HG03571 (cell line): ENCODE measurements at regions not wholly inside any gene's neighbourhood (a gene's known extent, or its start where the extent isn't known, plus 50 kb on each side); places are given as distances from the start of the nearest gene placed in this dataset.
"Not testable (repeated sequence)": the region's sequence is repeated elsewhere in the genome, so short reads cannot be mapped to it uniquely, and the experiment has no call there.

Source experiments
- ATAC-seq: cut with Tn5 transposase; IDR thresholded peaks from one replicate; pipeline ENCODE4 v1.9.1; 2021; ENCODE audit not compliant: unreplicated experiment

GRCh38 chr5:167296066-167296465 is 995.4 kb upstream of the WWC1 start:
- no peak for ATAC-seq

DNA sequence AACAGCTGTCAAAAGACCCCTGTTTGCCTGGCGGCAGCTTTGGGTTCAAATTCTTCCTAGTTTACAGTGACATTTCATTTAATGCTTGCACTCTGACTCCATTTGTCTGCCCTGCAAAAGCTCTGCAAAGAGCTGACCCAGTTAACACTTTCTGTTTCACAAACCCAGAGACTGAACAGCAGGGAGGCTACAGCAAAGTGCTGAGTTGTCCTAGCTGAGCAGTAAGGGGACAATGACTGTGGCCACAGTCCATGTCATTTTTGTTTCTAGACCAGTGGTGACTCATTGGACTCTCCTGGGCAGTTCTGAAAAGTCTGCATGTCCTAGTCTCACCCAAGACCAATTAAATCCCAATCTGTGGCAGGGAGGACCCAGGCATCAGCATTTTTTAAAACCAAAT is 994.8 kb upstream of the WWC1 start:
- ATAC-seq = no peak

GRCh38 chr5:167299861-167300260 is 991.6 kb upstream of the WWC1 start:
- not testable (repeated sequence) for ATAC-seq

GRCh38 chr5:167303582-167303981 is 987.9 kb upstream of the WWC1 start:
- ATAC-seq = no peak

DNA sequence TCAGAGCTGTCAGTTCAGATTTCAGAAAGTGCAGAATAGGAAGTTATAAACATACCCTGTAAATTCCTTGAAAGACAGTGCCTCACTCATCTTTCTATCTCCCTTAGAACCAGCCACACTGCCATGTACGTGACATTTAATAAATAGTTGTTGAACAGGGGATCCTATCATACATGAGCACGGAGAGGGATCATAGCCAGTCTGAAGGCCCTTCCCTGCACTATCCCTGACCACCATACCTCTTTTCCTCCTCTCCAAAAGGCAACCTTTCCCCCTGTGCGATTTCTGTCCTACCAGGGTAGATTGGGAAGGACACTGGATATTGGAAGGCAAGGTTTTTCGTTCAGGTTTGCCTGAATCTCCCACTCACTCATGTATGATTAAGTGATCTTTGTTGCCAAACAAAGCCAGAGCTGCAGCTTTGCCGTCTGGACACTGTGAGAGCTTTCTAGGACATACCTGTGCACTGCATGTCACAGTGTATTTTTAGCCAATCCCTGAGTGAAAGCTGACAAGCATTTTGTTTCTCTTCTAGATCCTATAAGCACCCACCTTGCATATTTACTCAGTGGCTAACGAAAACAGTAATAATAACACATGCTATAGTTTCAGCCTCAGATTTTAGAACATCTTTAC is 986.5 kb upstream of the WWC1 start:
- ATAC-seq = no peak

GRCh38 chr5:167305591-167306213 is 985.7 kb upstream of the WWC1 start:
- no peak for ATAC-seq

DNA sequence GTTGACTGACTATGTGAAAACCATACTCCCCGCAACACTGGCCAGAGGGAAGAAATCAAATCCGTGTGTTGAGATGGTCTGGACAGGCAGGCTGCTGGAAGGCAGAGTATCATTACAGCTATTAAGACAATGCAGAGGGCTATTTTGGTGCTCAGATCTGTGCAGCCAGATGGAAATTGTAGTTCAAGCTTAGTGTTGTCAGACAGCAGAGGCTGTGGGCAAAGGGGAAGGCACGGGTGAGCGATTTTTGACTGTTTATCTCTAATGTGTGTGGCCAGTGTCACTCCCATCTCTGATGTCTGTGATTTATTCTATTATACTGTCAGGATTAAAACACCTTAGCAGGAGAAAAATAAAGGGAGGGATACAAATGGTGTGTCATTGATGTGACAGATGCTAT is 984.4 kb upstream of the WWC1 start:
- ATAC-seq = no peak

DNA sequence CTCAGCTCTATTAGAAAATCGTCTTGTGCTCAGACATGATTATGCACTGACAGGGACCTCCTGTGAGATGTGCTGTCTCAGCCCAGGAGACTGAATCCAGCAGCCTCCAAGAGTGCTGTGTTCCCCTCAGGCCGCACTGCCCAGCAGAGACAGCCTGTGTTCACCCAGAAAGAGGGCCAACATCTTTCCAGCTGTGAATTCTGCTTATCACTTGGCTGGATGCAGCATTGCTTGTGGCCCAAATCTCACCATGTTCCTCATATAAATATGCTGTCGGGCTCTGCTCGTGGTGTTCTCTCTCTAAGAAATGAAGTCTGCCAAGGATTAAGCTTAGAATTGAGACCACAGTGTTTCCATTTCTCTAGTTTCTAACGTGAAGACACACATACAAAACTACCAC is 983.0 kb upstream of the WWC1 start:
- ATAC-seq = no peak

DNA sequence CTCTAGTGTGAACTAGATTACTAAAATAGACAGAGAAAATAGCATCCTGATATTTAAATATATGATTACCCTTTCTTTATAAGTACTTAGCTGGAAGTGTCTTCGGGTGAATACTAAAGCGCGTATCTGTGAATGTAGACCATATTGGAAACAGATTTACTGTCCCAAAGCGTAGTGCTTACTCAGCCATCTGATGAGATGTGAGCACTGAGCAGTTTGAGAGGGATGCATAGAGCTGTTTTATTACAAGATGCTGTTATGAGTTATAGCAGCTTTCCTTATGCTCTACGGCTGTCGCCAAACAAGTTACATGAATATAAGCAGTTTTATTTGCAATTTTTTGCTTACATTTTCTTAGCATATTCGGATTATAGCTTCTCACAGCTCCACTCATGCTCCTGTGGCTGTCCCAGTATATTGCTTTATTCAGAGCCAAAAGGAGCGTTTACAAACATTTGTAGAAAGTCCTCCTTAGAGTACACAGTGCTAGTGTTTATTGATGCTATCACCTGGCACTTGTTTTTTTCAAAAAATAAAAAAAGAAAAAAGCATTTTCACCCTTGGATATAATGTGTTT is 981.4 kb upstream of the WWC1 start:
- ATAC-seq = no peak

DNA sequence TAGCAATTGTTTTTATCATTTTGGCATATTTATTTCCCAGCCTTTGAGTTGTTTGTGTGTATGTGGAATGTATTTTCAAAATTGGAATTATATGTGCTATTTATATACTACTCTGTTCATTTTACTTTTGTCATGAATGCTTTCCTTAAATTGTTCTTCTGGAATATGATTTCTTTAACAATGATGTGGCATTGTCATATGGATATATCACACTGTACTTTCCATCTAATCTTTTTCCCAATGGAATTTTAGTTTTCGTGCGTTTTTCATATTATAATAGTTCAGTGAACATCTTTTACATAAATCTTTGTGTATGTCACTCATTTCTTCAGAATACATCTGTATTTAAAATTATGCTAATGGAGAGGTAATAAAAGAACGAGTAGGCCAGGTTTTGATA is 980.1 kb upstream of the WWC1 start:
- ATAC-seq = no peak

- no peak for ATAC-seq
Measured at GRCh38 chr5:167312225-167312624, 979.2 kb upstream of the WWC1 start.

DNA sequence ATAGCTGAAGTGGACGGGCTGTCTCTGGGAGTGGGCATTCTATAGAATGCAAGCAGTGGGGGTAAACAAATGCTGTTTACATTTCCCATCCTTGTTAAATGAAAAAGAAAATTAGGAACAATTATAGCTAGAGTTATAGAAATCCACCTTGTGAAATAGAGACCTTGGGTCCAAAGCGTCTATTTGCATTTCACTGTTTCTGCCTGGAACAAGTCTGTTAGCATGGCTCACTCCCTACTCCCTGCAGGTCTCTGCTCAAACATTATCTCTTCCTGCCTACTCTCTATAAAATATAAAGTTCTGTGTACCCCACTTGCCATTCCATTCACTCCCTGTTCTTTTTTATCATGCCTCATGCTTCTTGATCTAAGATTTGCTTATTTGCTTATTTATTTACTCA is 975.7 kb upstream of the WWC1 start:
- no peak for ATAC-seq

GRCh38 chr5:167317884-167318283 is 973.6 kb upstream of the WWC1 start:
- ATAC-seq = no peak

DNA sequence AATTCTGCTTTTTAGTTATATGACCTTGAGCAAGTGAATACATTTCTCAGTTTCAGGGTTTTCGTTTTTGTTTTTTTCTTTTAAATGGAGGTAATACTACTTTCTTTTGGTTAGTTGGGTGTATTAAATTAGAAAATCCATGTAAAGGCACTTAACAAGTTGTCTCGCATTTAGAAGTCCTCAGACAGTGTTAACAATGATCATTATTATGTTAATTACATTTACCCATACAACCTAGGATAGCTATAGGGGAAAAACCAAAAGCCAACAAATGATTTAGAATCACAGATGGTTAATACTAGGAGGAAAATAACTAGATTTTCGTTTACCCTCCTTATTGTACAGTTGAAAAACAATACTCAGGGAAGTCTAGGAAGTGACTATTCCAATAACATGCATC is 972.2 kb upstream of the WWC1 start:
- ATAC-seq = no peak

GRCh38 chr5:167320019-167320418 is 971.4 kb upstream of the WWC1 start:
- ATAC-seq = no peak

DNA sequence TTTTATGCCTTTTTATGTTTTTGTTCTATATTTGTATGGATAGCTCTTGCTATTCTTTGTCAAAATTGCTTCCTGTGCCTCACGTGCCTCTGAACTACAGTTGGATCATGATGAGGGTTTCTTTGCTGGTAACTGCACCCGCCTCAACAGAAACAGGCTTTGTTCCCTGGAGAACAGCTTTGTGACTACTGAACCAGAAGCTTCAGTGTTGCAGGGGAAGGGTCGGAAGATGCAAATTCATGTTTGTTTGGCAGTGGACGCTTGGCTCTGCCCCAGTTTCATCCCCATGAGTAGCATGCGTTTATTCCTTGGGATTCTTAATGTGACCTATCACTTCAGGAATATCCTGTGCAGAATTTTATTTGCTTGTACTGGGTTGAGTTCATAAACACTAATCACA is 959.1 kb upstream of the WWC1 start:
- ATAC-seq = no peak

GRCh38 chr5:167336161-167336560 is 955.3 kb upstream of the WWC1 start:
- ATAC-seq = no peak

DNA sequence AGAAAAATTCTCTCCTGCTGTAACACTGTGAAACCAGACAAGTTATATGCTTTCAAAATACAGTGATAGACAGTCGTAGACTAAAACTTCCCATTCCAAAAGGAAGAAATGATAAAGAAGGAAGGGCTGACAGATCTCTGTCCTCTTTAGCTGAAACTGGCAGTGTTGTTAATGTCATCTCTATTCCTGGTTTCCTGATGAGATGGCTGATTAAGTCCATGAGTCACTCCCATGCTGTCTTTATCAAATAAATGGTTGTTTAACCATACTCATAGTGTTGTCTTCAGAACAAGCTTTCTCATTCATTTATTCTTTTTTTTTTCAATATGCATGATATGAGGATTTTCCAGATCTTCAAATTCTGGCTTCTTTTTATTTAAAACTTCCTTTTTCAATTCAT is 952.2 kb upstream of the WWC1 start:
- no peak for ATAC-seq

DNA sequence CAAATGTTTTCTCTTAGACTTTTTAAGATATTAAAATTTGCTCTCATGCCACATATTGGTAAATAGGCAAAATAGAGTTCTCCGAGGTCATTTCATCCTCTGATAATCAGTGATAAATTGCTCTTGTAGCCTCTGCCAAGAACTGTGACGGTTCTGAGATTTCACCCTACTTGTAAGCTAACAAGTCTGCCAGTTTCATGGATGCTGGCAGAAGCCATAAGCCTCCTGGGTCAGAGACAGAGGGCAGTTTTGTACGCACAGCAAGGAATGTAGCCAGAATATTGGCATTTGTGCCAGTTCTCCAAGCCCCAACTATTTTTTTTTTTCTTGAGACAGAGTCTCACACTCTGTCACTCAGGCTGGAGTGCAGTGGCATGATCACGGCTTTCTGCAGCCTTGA is 945.0 kb upstream of the WWC1 start:
- no peak for ATAC-seq

GRCh38 chr5:167348251-167348926 is 943.1 kb upstream of the WWC1 start:
- ATAC-seq = no peak

GRCh38 chr5:167348980-167349379 is 942.5 kb upstream of the WWC1 start:
- no peak for ATAC-seq

DNA sequence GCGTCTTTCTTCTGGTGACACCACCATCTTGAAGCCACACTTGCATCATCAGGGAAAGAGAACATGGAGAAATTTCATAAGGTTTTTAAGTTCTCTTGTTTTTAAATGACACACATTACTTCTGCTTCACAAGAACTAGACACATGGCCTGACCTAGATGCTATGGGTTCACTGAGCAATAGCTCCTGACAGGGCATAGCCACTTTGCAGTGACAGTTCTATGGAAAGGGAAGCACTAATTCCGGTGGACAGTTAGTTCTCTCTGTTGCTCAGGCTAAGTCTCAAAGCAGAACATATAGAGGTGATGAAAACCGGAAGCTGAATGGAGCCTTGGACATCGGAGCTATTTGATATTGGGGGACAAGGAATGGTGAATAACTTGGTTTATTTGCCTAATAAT is 940.1 kb upstream of the WWC1 start:
- ATAC-seq = no peak
